Vagina (tissue), 2 donors: ENCODE measurements at regions not wholly inside any gene's neighbourhood (a gene's known extent, or its start where the extent isn't known, plus 50 kb on each side); places are given as distances from the start of the nearest gene placed in this dataset.

Source experiments
- DNase-seq, 2 donors: peaks; one replicate each; pipeline ENCODE4 v3.0.0-alpha.2; 2017; ENCODE audit errors: extremely low spot score in 2 of 2
- H3K27ac ChIP-seq: fragments of 200-600 bp; sonication (generic); one replicate; pipeline ENCODE4 v1.5.1; 2019
- H3K27me3 ChIP-seq: fragments of 200-600 bp; sonication (generic); one replicate; pipeline ENCODE4 v1.5.1; 2019
- H3K36me3 ChIP-seq, 2 donors: fragments of 200-600 bp; sonication (generic); one replicate each; pipeline ENCODE4 v1.5.1; 2017 to 2019
- H3K4me1 ChIP-seq: fragments of 200-600 bp; sonication (generic); one replicate; pipeline ENCODE4 v1.5.1; 2019
- H3K4me3 ChIP-seq, 2 donors: fragments of 200-600 bp; sonication (generic); 1 replicate in 1 of 2; 2 replicates in 1 of 2; pipeline ENCODE4 v1.5.1; 2016 to 2019
- H3K9me3 ChIP-seq: fragments of 200-600 bp; sonication (generic); one replicate; pipeline ENCODE4 v1.5.1; 2019
- CTCF ChIP-seq, 3 experiments: fragments of 450-650 bp in 2 of 3; fragments of 200-600 bp in 1 of 3; sonication (generic) in 1 of 3; IDR thresholded peaks; one replicate each; pipeline ENCODE4 v1.5.1; 2017 to 2019; ENCODE audit warnings: antibody characterized with exemption in 3 of 3, mild to moderate bottlenecking in 2 of 3, moderate library complexity in 2 of 3
- POLR2A ChIP-seq, 2 donors: fragments of 450-650 bp; IDR thresholded peaks; one replicate each; pipeline ENCODE4 v1.6.1; 2017; ENCODE audit warnings: antibody characterized with exemption in 2 of 2, mild to moderate bottlenecking in 2 of 2, moderate library complexity in 2 of 2
- POLR2AphosphoS5 ChIP-seq, 2 donors: sonication (generic); formaldehyde crosslinking; IDR thresholded peaks; one replicate each; pipeline ENCODE4 v1.9.0; 2017; ENCODE audit warnings: antibody characterized with exemption in 2 of 2, mild to moderate bottlenecking in 2 of 2, low read depth in 1 of 2; ENCODE audit not compliant: insufficient read depth in 1 of 2
- intact Hi-C: fragments of 100-400 bp; cut with DNase I; formaldehyde crosslinking; loops from one replicate; pipeline ENCODE4 v1.15.1; 2023

DNA sequence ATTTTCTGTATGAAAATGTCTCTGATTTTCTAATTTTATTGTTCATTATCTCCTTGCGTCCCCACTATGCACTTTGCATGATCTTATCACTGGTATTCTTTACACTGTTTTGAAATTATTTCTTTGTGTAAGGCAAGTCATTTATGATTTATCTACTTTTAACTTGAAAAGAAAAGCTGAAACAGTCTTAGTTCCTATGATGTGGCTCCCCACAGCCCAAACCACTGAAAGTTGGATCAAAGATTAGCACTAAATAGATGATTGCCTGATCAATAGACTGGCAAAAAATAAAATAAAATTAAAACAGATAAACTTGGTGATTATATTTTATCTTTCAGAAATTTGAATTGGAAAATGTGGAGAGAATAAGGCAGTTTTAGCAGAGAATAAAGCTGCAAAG is 1101.9 kb downstream of the PCDH9 start:
- no peak overlapping the region for H3K27ac ChIP-seq
- H3K36me3 ChIP-seq, result no peaks in the 10 kb centered on the region
- no peaks in the 10 kb centered on the region for H3K4me1 ChIP-seq
- intact Hi-C loops, result no loop called here
- TF ChIP-seq POLR2A (IDR thresholded peaks at IDR 0.05) (no peak), POLR2AphosphoS5 (IDR thresholded peaks at IDR 0.05; ENCODE audit: insufficient read depth in 1 of 2, low read depth in 1 of 2) (no peak), CTCF (IDR thresholded peaks at IDR 0.05) (no peak)
- no peak for DNase-seq
- H3K9me3 ChIP-seq, result no peaks in the 10 kb centered on the region
- H3K27me3 ChIP-seq, result no peaks in the 10 kb centered on the region
- H3K4me3 ChIP-seq, result no peak overlapping the region

GRCh38 chr13:66117563-66117962 is 1112.6 kb downstream of the PCDH9 start:
- Histone ChIP-seq H3K4me3 (no peak overlapping the region), H3K27me3 (no peaks in the 10 kb centered on the region), H3K36me3 (no peaks in the 10 kb centered on the region), H3K4me1 (no peaks in the 10 kb centered on the region), H3K27ac (no peak overlapping the region), H3K9me3 (no peaks in the 10 kb centered on the region)
- intact Hi-C loops, result no loop called here
- DNase-seq, result no peak
- TF ChIP-seq CTCF (IDR thresholded peaks at IDR 0.05) (no peak), POLR2AphosphoS5 (IDR thresholded peaks at IDR 0.05; ENCODE audit: insufficient read depth in 1 of 2, low read depth in 1 of 2) (no peak), POLR2A (IDR thresholded peaks at IDR 0.05) (no peak)

DNA sequence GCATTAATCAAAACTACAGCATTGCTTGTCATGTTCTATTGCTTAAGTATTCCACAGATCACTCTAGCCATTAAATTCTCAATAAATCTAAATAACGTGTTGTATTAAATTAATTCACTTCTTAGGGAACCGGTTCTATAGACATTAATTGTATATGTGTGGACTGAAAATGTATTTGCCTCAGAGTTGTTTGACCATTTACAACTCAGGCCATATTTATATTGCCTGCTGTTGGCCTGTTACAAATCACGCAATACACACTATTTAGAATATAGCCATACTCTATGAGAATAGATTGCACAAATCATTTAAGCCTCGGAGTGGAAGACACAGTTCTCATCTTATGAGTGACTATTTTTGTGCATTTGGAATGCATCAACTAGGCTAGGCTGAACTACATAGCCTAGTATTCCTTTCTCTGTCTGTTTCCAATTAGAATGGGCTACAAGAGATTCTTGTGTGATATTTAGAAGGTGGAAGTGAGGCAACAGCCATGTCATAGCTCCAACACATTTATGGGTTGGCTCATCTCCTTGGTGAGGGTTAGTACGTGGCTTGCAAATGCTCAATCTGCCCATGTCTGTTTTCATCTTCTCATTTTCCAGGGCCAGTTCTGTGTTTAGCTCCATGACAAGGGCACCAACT is 1116.1 kb downstream of the PCDH9 start:
- intact Hi-C loops, result no loop called here
- Histone ChIP-seq H3K36me3 (no peaks in the 10 kb centered on the region), H3K27me3 (no peaks in the 10 kb centered on the region), H3K27ac (no peak overlapping the region), H3K4me1 (no peaks in the 10 kb centered on the region), H3K4me3 (no peak overlapping the region), H3K9me3 (no peaks in the 10 kb centered on the region)
- TF ChIP-seq POLR2AphosphoS5 (IDR thresholded peaks at IDR 0.05; ENCODE audit: insufficient read depth in 1 of 2, low read depth in 1 of 2) (no peak), CTCF (IDR thresholded peaks at IDR 0.05) (no peak), POLR2A (IDR thresholded peaks at IDR 0.05) (no peak)
- DNase-seq, result no peak

DNA sequence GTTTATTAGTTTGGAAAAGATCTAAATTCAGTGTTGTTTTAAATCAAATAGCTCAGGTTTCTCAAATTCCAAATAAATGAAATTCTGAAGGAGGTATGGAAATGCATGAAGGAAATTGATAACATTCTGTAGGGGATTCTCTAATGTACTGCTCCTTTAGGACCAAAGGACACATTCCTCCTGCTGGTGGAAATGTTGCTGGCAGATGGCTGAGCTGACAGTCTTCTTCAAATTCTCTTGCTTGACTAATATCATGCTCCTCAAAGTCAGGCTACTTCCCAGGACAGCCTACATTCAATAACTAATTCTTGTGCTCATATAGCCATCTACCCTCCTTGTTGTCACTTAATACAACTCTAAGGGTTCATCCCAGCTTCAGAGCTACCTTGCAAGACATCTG is 1118.5 kb downstream of the PCDH9 start:
- TF ChIP-seq POLR2A (IDR thresholded peaks at IDR 0.05) (no peak), POLR2AphosphoS5 (IDR thresholded peaks at IDR 0.05; ENCODE audit: insufficient read depth in 1 of 2, low read depth in 1 of 2) (no peak), CTCF (IDR thresholded peaks at IDR 0.05) (no peak)
- no peak overlapping the region for H3K4me3 ChIP-seq
- H3K36me3 ChIP-seq, result no peaks in the 10 kb centered on the region
- H3K9me3 ChIP-seq, result no peaks in the 10 kb centered on the region
- H3K4me1 ChIP-seq, result no peaks in the 10 kb centered on the region
- DNase-seq, result no peak
- intact Hi-C loops, result no loop called here
- no peak overlapping the region for H3K27ac ChIP-seq
- H3K27me3 ChIP-seq, result no peaks in the 10 kb centered on the region

DNA sequence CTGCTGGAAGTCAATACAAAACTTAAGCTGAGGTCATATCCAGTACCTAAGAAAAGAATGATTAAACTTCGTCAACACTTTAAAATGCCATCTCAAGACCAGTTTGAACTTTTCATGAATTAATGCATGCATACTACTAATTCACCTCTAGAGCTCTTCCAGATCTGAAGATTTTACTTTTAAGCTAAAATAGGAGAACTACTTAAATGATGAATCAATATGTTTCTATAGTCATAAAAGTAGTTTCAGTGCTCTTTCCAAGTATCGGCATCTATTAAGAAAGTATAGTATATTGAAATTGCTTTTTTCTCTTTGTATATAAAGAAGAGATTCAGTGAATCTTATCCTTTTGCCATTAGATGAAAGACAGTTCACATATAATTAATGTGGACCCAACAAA is 1123.9 kb downstream of the PCDH9 start:
- H3K4me3 ChIP-seq, result no peak overlapping the region
- no peaks in the 10 kb centered on the region for H3K9me3 ChIP-seq
- TF ChIP-seq POLR2AphosphoS5 (IDR thresholded peaks at IDR 0.05; ENCODE audit: insufficient read depth in 1 of 2, low read depth in 1 of 2), result no peak
- no peak for TF ChIP-seq CTCF (IDR thresholded peaks at IDR 0.05)
- no peak for TF ChIP-seq POLR2A (IDR thresholded peaks at IDR 0.05)
- H3K36me3 ChIP-seq, result no peaks in the 10 kb centered on the region
- H3K27me3 ChIP-seq, result no peaks in the 10 kb centered on the region
- H3K27ac ChIP-seq, result no peak overlapping the region
- intact Hi-C loops, result no loop called here
- no peak for DNase-seq
- no peaks in the 10 kb centered on the region for H3K4me1 ChIP-seq
